HG03439 (cell line): ENCODE measurements at regions not wholly inside any gene's neighbourhood (a gene's known extent, or its start where the extent isn't known, plus 50 kb on each side); places are given as distances from the start of the nearest gene placed in this dataset.

Experiments
- ATAC-seq: cut with Tn5 transposase; IDR thresholded peaks from one replicate; pipeline ENCODE4 v1.9.1; 2021; ENCODE audit warnings: mild to moderate bottlenecking, moderate library complexity; ENCODE audit not compliant: unreplicated experiment

DNA sequence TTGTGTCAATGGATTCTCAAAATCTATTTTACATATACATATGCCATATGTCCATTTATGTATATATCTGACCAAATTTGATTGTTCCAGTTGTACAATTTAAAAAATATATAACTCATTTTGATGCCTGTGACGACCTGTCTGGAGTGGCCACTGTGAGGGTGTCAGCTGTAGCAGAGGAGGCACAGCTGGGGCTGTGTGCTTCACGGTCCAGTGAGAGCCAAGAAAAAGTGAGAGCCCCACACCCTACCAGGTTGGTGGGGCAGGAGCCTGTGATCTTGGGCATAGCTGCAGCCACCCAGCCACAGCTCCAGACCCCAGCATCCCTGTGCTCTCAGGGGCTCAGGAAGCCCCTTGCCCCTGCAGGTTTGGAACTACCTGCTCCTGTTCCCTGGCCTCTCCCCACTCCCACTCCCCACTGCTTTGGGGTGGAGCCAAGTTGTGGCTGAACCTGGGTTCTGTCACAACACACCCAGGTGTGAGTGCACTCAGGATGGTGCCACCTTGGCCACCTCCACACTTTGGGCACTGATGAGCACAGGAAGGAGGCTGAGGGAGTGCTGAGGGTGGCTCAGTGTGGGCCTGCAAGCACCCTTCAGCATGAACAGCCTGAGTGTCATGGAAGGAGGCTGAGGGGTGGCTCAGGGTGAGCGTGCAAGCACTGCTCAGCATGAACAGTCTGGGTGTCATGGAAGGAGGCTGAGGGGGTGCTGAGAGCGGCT, 161.1 kb upstream of the ROBO1 start:
- ATAC-seq: no peak

DNA sequence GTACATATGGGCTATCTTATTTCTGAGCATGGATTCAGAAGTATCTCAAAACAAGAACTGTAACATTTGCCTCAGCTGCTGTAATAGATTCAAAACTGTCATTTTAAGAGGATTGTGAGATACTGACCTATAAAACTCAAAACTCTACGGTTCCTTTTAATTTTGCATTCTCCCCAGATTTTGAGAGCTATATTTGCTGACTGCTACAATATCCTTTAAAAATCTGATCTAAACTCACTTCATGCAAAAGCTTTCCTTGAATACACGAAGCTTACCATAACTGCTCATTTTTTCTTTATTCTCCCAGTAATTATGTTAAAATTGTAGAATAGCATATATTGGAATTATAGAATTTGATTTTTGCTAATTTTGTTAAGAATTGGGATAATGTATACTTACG, 158.7 kb upstream of the ROBO1 start:
- ATAC-seq: no peak

DNA sequence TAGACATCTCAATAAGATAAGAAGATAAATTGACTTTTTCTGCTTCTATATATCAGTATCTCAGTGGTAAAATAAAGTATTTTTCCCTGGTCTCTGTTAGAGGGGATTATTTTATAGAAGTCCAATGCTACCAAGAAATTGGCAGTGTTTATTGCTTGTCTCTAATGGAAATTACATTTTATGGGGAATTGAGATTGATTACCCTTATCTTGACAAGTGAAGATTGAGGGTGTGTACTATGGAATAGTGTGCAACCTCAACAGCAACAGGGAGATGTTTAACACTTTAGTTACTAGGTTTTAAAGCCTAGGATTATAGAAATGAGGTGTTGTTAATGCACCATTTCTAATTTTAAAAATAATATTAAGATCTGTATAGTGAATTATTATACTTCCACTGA, 154.8 kb upstream of the ROBO1 start:
- no peak for ATAC-seq

DNA sequence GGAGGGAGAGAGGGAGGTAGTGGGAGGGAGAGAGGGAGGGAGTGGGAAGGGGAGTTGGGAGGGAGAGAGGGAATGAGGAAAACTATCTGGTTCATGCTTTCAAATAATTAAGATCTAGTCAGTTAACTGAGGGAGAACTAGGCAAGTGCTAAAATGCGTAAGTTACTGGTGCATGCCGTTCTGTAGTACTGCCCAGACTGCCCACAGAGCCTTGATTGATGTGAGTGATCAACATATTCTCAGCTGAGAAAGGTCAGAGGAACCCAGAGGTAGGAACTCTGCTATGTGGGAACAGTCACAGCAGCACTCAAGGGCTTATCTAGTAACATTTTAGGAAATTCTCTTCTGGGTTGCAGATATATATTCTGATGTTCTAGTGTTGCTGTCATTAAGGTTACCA, 149.8 kb upstream of the ROBO1 start:
- ATAC-seq: no peak

DNA sequence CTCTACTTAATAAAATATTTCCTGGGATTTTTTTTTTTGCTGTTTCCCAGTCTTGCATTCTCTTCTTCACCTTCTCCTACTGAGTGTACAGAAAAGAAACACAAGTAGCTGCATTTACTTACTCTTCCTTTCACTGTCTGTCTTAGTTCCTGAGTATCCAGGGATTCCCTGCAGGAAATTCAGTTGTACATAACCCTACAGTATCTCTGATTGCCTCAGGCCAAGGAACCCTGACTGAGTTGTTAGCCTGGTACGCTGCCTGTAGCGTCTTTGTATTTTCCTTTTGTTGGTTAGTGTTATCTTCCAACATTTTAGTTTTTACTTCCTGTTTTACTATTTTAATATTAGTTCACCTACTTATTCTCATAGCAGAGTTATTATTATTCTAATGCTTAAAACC, 142.5 kb upstream of the ROBO1 start:
- ATAC-seq: no peak

GRCh38 chr3:79906106-79906505, 138.3 kb upstream of the ROBO1 start:
- no peak for ATAC-seq

- no peak for ATAC-seq
These were observed 134.4 kb upstream of the ROBO1 start for GRCh38 chr3:79902151-79902550.

DNA sequence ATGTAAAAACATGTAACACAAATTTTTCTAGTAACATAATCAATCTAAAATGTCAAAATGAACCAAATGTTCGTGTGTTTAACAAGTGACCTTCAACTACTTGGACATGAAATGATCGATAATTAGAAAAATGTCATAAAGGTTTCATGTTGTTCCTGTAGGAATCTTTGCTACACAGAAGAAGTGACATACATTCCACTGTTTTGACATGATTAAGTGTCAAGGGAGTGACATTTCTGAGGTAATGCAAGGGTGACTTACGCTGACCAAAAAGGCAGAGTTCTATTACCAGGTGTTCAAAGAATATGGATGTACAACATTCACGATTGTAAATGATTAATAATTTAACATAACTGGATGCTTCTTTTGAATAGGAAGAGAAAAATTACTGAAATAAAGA, 131.1 kb upstream of the ROBO1 start:
- no peak for ATAC-seq

DNA sequence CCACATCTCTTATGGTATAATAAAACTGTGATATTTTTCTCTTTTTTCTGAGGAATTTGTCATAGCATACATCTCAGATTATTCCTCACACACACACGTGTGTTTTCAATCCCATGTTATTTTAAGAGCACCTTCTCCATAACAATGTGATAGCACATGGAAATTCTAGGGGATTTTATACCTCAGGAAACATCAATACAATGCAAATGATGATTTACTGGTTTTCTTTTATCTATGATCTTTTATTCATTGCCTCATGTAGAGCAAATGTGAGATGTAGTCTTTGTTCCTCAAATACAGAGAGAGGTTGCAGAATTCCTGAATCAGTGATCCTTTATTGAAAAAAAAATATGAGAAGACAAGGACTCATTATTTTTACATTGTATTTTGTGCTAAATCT, 128.3 kb upstream of the ROBO1 start:
- ATAC-seq: no peak

DNA sequence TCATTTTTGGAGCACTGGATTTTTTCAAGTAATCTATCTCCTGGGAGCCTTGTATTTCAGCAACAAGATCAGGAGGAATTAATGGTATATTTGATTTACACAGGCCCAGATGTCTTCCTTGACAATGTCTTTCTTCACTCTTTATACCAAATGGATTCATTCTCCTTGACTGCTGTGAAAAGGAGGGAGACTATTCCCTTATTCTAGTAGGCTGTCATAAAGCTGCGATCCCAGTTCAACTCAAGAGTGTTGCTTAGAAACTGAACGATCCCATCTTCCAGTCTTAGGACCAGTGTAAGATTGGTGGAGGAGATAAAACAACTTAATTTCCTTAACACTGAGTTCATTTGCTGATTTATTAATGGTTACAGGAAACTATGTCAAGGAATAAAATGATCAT, 119.4 kb upstream of the ROBO1 start:
- no peak for ATAC-seq

GRCh38 chr3:79886204-79886603, 118.4 kb upstream of the ROBO1 start:
- no peak for ATAC-seq

- no peak for ATAC-seq
These were observed 117.6 kb upstream of the ROBO1 start for GRCh38 chr3:79885407-79885806.

DNA sequence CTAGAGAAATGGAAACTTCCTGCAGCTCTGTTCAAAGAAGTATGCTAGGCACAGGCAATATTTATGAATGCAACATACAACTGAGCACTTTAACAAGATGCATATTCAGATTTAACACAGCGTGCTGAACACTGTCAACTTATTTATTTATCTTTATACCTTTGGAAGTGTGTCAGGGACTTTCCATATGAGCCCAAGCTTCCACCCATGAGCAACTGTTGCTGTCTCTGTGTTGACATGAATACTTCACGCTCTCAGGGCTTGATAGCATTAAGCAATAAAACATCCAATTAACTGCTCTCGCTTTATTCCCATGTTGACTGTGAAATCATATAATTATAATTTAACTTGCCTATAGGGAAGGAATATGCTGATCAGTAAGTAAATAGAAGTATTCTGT, 116.6 kb upstream of the ROBO1 start:
- no peak for ATAC-seq

DNA sequence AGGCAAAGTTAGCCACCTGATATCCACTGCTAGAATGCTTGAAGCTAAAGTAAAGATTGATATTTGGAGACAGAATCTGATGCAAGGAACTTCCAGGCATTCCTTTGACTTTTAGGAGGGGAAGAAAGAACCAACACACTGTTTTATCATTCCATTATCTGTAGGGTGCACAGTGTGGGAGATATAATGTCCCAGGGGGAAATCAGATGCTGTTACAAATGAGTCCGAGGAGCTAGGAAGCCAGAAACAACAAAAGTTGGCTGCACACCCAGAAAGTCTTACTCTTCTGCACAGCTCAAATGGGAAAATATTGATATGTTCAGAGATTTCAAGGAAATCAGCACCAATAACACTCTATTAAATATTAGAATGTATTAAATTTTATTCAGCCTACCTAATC, 113.6 kb upstream of the ROBO1 start:
- no peak for ATAC-seq

GRCh38 chr3:79878708-79879107, 110.9 kb upstream of the ROBO1 start:
- no peak for ATAC-seq

DNA sequence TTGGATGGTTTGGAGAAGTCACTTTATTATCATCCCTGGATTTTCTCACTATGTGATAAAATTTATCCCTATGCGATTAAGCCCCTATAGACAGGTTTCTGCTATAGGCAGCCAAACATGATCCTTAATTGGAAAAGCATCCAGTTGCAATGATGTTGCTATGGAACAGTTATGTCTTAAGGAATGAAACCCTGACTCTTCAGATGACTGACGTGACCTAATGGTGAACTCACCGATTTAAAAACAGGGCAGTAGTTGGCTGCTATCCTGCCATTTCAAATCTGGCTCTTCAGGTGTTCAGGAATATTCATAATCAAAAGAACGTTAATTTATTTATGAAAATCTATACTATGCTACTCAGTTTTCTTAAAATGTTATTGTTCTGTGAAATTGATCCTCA, 106.8 kb upstream of the ROBO1 start:
- ATAC-seq: no peak

DNA sequence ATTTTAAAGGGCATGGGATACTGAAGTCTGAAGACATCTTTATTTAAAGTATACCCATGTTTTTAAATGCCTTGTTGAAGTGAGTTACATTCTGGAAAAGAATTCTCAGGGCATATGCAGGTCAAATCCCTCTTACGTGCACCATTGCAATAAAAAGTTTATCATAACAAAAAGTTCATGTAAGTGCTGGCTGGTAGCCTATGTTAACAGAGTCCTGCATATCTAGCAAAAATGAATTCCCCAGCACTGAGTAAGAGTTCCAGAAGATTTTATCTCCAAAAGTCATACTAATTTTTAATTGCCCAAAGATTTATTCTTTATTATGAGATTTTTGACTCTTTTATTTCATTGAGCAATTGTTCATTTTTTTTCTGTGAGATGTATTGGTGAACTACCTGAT, 104.7 kb upstream of the ROBO1 start:
- ATAC-seq: no peak

DNA sequence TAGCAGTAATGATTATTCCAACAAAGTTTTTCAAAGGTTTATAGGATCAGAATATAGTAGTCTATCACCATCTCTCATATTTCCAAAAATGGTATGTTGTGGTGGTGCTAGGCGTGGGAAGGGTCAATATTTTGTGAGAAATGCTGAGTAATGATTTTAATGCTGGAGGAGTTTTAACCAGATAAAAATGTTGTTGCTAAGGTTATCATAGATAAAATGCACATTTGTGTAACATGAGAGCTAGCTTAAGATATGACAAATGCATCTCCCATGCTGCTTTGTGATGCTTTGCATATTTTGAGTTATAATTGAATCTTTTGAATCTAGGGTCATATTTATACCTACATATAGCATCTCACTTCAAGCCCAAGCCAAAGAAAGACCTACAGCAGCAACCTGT, 103.9 kb upstream of the ROBO1 start:
- ATAC-seq: no peak

DNA sequence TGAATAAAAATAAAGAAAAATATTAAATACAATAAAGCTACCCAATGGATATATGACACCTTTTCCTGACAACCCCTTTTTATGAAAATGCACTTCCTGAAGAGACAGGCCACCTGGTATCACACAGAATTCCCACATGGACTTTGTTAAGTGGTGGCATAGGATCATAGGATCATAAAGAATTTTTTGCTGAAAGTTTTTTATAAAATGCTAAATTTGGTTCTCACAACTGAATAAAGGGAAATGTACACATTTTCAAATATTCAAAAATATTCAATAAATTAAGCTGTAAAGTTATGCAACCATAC, 102.5 kb upstream of the ROBO1 start:
- ATAC-seq: no peak

DNA sequence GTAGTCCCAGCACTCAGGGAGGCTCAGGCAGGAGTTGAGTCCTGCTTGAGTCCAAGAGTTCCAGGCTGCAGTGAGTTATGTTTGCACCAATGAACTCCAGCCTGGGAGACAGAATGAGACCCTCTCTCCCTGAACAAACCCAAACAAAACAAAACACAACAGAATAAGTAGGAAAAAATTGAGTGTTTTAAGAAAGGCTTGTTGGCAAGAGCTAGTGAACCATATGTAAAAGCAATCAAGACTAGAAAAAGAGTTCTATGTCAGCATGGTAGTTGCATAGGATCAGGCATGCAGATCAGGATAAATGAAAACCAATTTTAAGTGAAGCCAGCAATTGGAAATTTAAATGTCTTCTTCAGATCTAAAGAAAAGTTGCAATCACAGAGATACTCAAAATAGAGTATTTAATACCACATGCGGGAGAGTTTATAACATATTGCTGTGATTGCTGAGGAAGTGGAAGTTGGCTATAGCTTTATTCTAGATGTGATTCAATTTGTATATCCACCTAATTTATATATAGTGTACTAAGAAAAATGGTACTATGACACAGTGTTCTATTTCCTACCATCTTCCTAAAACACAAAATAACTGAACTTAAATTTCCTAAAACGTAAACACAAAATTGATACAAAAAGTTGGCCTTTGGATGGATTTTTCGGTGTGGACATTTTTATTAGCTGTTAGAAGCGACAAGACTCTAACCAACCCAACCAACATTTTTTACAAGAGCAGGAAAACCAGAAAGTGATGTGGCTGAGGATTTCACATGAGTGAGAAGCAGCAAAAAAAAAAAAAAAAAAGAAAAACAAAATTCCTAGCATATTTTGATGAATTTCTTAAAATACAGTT, 101.9 kb upstream of the ROBO1 start:
- no peak for ATAC-seq

- ATAC-seq: no peak
These were observed 98.4 kb upstream of the ROBO1 start for GRCh38 chr3:79866162-79866561.

DNA sequence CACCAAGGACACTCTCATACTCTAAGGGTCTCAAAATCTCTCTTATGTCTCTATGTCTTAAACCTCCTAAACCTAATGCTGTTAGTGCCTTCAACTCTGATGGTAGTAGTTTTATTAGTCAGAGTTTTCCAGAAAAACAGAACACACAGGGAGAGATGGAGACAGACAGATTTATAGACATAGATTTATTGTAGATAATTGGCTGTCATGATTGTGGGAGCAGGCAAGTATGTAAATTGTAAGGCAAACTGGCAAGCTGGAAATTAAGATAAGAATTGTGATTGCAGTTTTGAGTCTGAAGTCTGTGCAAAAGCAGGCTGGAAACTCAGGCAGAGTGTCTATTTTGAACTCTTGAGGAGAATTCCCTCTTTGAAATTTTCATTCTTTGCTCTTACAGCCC, 96.3 kb upstream of the ROBO1 start:
- no peak for ATAC-seq

- no peak for ATAC-seq
These were observed 81.1 kb upstream of the ROBO1 start for GRCh38 chr3:79848876-79849275.
